H9 (cell line): ENCODE measurements at regions not wholly inside any gene's neighbourhood (a gene's known extent, or its start where the extent isn't known, plus 50 kb on each side); places are given as distances from the start of the nearest gene placed in this dataset.

Source experiments
- DNase-seq: peaks from one replicate; pipeline ENCODE4 v3.0.0-alpha.2; 2017
- H2AFZ ChIP-seq: one replicate; pipeline ENCODE4 v1.6.1; 2013; ENCODE audit warnings: mild to moderate bottlenecking, low read length, control low read depth, moderate library complexity
- H2AK5ac ChIP-seq: 2 replicates; pipeline ENCODE4 v1.6.1; 2013; ENCODE audit warnings: low read length, control low read depth, mixed read lengths; ENCODE audit not compliant: insufficient read length
- H2BK120ac ChIP-seq: one replicate; pipeline ENCODE4 v1.6.1; 2013; ENCODE audit warnings: low read depth, mild to moderate bottlenecking, low read length, control low read depth, inconsistent platforms; ENCODE audit not compliant: poor library complexity, severe bottlenecking
- H2BK12ac ChIP-seq: 2 replicates; pipeline ENCODE4 v1.6.1; 2013; ENCODE audit warnings: low read length, control low read depth, mixed read lengths, low read depth; ENCODE audit not compliant: insufficient read length
- H2BK15ac ChIP-seq: 2 replicates; pipeline ENCODE4 v1.6.1; 2013; ENCODE audit warnings: low read depth, low read length, control low read depth
- H2BK20ac ChIP-seq: one replicate; pipeline ENCODE4 v1.6.1; 2013; ENCODE audit warnings: low read depth, mild to moderate bottlenecking, low read length, control low read depth, inconsistent platforms; ENCODE audit not compliant: poor library complexity, severe bottlenecking
- H2BK5ac ChIP-seq: 2 replicates; pipeline ENCODE4 v1.6.1; 2013; ENCODE audit warnings: low read length, control low read depth, mixed read lengths; ENCODE audit not compliant: insufficient read length
- H3K14ac ChIP-seq: 2 replicates; pipeline ENCODE4 v1.6.1; 2013; ENCODE audit warnings: low read length, control low read depth; ENCODE audit not compliant: insufficient read depth
- H3K18ac ChIP-seq: 2 replicates; pipeline ENCODE4 v1.6.1; 2013; ENCODE audit warnings: low read depth, mild to moderate bottlenecking, mixed read lengths, low read length, control low read depth; ENCODE audit not compliant: insufficient read length
- H3K23ac ChIP-seq: 2 replicates; pipeline ENCODE4 v1.6.1; 2013; ENCODE audit warnings: low read length, control low read depth, mixed read lengths, low read depth; ENCODE audit not compliant: insufficient read length
- H3K23me2 ChIP-seq: 2 replicates; pipeline ENCODE4 v1.6.1; 2013; ENCODE audit warnings: low read depth, mild to moderate bottlenecking, mixed read lengths, low read length, control low read depth; ENCODE audit not compliant: insufficient read length, poor library complexity, severe bottlenecking
- H3K27ac ChIP-seq: 2 replicates; pipeline ENCODE4 v1.5.1; 2013; ENCODE audit warnings: low read length, control low read depth, mixed read lengths, low read depth; ENCODE audit not compliant: insufficient read length
- H3K27me3 ChIP-seq: 2 replicates; pipeline ENCODE4 v1.6.1; 2013; ENCODE audit warnings: low read length, control low read depth, inconsistent platforms; ENCODE audit not compliant: insufficient read depth
- H3K4ac ChIP-seq: 2 replicates; pipeline ENCODE4 v1.6.1; 2013; ENCODE audit warnings: low read depth, mild to moderate bottlenecking, control low read depth, inconsistent platforms, low read length, moderate library complexity
- H3K4me1 ChIP-seq: 2 replicates; pipeline ENCODE4 v1.6.1; 2013; ENCODE audit warnings: low read length, control low read depth, inconsistent platforms; ENCODE audit not compliant: insufficient read depth
- H3K4me2 ChIP-seq: 2 replicates; pipeline ENCODE4 v1.6.1; 2013; ENCODE audit warnings: low read length, control low read depth, mixed read lengths; ENCODE audit not compliant: insufficient read length, insufficient read depth
- H3K56ac ChIP-seq: 2 replicates; pipeline ENCODE4 v1.6.1; 2013; ENCODE audit warnings: low read depth, mild to moderate bottlenecking, mixed read lengths, low read length, control low read depth; ENCODE audit not compliant: insufficient read length
- H3K79me1 ChIP-seq: 2 replicates; pipeline ENCODE4 v1.6.1; 2013; ENCODE audit warnings: low read depth, mild to moderate bottlenecking, moderate library complexity, low read length, control low read depth, inconsistent platforms; ENCODE audit not compliant: insufficient read depth, poor library complexity, severe bottlenecking
- H3K79me2 ChIP-seq: 2 replicates; pipeline ENCODE4 v1.6.1; 2013; ENCODE audit warnings: low read length, control low read depth, inconsistent platforms; ENCODE audit not compliant: insufficient read depth
- H3K9ac ChIP-seq: 2 replicates; pipeline ENCODE4 v1.6.1; 2013; ENCODE audit warnings: low read length, control low read depth, mixed read lengths; ENCODE audit not compliant: insufficient read length; ENCODE audit errors: extremely low read depth
- H3K9me3 ChIP-seq: one replicate; pipeline ENCODE4 v1.6.1; 2013; ENCODE audit warnings: low read depth, low read length, inconsistent platforms; ENCODE audit not compliant: control insufficient read depth
- H3T11ph ChIP-seq: one replicate; pipeline ENCODE4 v1.6.1; 2013; ENCODE audit warnings: mild to moderate bottlenecking, low read length, control low read depth, inconsistent platforms
- H4K20me1 ChIP-seq: one replicate; pipeline ENCODE4 v1.6.1; 2013; ENCODE audit not compliant: control insufficient read depth, insufficient read length, insufficient read depth
- H4K5ac ChIP-seq: 2 replicates; pipeline ENCODE4 v1.6.1; 2013; ENCODE audit warnings: low read depth, mild to moderate bottlenecking, mixed read lengths, low read length, control low read depth; ENCODE audit not compliant: insufficient read length
- H4K8ac ChIP-seq: replicated peaks from 2 replicates; pipeline ENCODE4 v1.6.1; 2013; ENCODE audit warnings: low read length, control low read depth, mixed read lengths, low read depth; ENCODE audit not compliant: insufficient read length
- H4K91ac ChIP-seq: 2 replicates; pipeline ENCODE4 v1.6.1; 2013; ENCODE audit warnings: low read depth, mild to moderate bottlenecking, moderate library complexity, mixed read lengths, low read length, control low read depth; ENCODE audit not compliant: insufficient read length
- H3K27ac Mint-ChIP-seq, 3 experiments: 2 replicates in 2 of 3; 3 replicates in 1 of 3; pipeline ENCODE4 v1.8.0; 2020 to 2021; ENCODE audit warnings: mixed read lengths in 3 of 3, mild to moderate bottlenecking in 1 of 3, moderate library complexity in 1 of 3
- H3K27me3 Mint-ChIP-seq: 2 replicates; pipeline ENCODE4 v1.8.0; 2021; ENCODE audit warnings: low read depth, mild to moderate bottlenecking, moderate library complexity, mixed read lengths
- H3K36me3 Mint-ChIP-seq, 3 experiments: 2 replicates in 2 of 3; 3 replicates in 1 of 3; pipeline ENCODE4 v1.8.0; 2020 to 2021; ENCODE audit warnings: low read depth in 3 of 3, mixed read lengths in 3 of 3; ENCODE audit not compliant: insufficient read depth in 1 of 3
- H3K4me1 Mint-ChIP-seq, 2 experiments: 2 replicates each; pipeline ENCODE4 v1.8.0; 2020; ENCODE audit warnings: mixed read lengths in 2 of 2
- H3K4me3 Mint-ChIP-seq, 2 experiments: 2 replicates in 1 of 2; 3 replicates in 1 of 2; pipeline ENCODE4 v1.8.0; 2020 to 2021; ENCODE audit warnings: mild to moderate bottlenecking in 2 of 2, mixed read lengths in 2 of 2, moderate library complexity in 1 of 2
- H3K9me3 Mint-ChIP-seq, 2 experiments: 2 replicates in 1 of 2; 3 replicates in 1 of 2; pipeline ENCODE4 v1.8.0; 2020; ENCODE audit warnings: mild to moderate bottlenecking in 2 of 2, mixed read lengths in 2 of 2, moderate library complexity in 1 of 2
- CTCF ChIP-seq: fragments of 200-600 bp; sonication (generic); conservative IDR thresholded peaks from 3 replicates; pipeline ENCODE4 v1.8.0; 2021; ENCODE audit warnings: antibody characterized with exemption, mild to moderate bottlenecking
- WGBS: extraction: QIAGEN DNeasy Blood & Tissue Kit; methylation state at CpG from one replicate; pipeline ENCODE4 v1.1.7; 2013; ENCODE audit warnings: missing lambda C conversion rate, low lambda C conversion rate, mixed read lengths; ENCODE audit not compliant: insufficient read length; ENCODE audit errors: extremely low coverage; 5-methylcytosine and 5-hydroxymethylcytosine counted together

- Histone ChIP-seq H3K4me1 (no peaks in the 10 kb centered on the region), H2BK12ac (no peak overlapping the region), H3K9me3 (no peaks in the 10 kb centered on the region), H4K5ac (no peak overlapping the region), H3K56ac (no peak overlapping the region), H2BK20ac (no peak overlapping the region), H3K14ac (no peak overlapping the region), H3K27me3 (no peaks in the 10 kb centered on the region), H4K91ac (no peak overlapping the region), H3K79me2 (no peaks in the 10 kb centered on the region), H2BK15ac (no peak overlapping the region), H2BK5ac (no peak overlapping the region), H4K8ac (no peak overlapping the region), H3K4me2 (no peak overlapping the region), H2AK5ac (no peak overlapping the region), H3K27ac (no peak overlapping the region), H3K79me1 (no peaks in the 10 kb centered on the region), H4K20me1 (no peaks in the 10 kb centered on the region), H2AFZ (no peak overlapping the region), H3K4ac (no peak overlapping the region), H3K18ac (no peak overlapping the region), H3K23ac (no peak overlapping the region), H3K23me2 (no peaks in the 10 kb centered on the region), H3T11ph (no peak overlapping the region), H2BK120ac (no peak overlapping the region), H3K9ac (no peak overlapping the region)
- WGBS = no CpG with 5 or more reads among the region's 1 CpG
- TF ChIP-seq CTCF = no peak
- H3K27me3 Mint-ChIP-seq = no peaks in the 10 kb centered on the region
- DNase-seq = no peak
- no peak overlapping the region for H3K27ac Mint-ChIP-seq
- H3K9me3 Mint-ChIP-seq = peaks cover 25 to 27% of the 10 kb centered on the region in 2 experiments
- peaks cover 7 to 13% (median 11%) of the 10 kb centered on the region in 3 experiments; a peak in 6 of 7 replicates for H3K36me3 Mint-ChIP-seq
- H3K4me3 Mint-ChIP-seq = no peak overlapping the region
- no peaks in the 10 kb centered on the region for H3K4me1 Mint-ChIP-seq
These were observed 701.9 kb upstream of the MIR17HG start for GRCh38 chr13:90645582-90645981.
